Umbilical cord (tissue), 1 donor: ENCODE measurements at regions not wholly inside any gene's neighbourhood (a gene's known extent, or its start where the extent isn't known, plus 50 kb on each side); places are given as distances from the start of the nearest gene placed in this dataset.

Source experiments
- DNase-seq: peaks from one replicate; pipeline ENCODE4 v3.0.0-alpha.2; 2015; ENCODE audit warnings: low spot score

GRCh38 chr3:177810162-177810623 is 612.9 kb upstream of the TBL1XR1 start:
- DNase-seq = peak; percentile 23

DNA sequence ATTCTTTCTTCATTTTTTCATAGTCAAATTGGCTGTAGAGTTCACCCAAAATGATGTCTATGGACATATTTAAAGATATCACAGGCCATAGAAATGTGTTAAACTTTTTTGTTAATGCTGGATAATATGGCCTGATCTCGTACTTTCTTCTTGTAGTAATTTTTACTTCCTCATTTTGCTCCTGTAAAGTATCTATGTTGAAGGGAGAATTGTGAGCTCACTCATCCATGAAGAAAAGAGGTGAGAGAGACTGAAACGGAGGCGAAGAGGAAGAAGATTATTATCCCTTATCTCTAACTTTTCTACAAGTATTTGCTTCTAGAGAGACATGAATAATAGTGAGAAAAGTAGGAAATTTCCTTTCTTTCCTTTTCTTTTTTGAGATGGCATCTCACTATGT is 613.8 kb upstream of the TBL1XR1 start:
- DNase-seq = no peak

DNA sequence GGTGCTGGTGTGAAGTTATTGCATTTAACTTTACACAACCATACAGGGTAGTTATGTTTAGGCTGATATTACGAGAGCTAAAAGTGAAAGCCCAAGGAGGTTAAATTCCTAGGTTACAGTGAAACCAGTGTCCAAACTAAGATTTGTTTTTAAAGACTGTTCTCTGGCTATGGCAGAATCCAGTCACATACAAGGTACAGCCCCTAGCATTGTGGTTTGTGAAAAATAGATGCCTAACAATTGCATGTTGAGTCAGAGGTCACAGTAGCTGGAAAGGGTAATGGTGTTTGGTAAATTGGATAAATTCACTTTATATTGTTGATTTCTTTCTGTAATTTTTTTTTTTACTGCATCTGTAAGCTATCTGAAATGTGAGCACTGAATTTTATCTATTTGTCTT is 614.6 kb upstream of the TBL1XR1 start:
- no peak for DNase-seq

DNA sequence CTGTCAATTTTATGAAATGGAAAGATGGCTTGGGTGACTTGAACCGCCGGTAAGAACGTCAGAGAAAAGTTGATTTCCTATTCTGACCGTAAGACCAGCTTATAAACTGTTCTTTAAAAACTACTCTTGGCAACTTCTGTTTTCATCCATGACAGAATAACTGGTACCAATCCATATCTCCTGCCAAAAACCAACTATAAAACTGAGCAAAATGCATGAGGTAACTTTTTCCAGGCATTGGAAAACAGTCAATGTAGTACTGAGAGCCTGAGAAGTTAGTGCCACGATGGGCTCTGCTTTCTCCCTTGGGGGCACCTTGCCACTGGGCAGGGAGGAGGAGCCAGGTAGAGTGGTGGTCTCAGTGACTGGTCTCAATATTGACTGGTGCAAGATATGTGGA is 615.2 kb upstream of the TBL1XR1 start:
- DNase-seq = no peak

GRCh38 chr3:177813322-177813721 is 616.0 kb upstream of the TBL1XR1 start:
- no peak for DNase-seq

DNA sequence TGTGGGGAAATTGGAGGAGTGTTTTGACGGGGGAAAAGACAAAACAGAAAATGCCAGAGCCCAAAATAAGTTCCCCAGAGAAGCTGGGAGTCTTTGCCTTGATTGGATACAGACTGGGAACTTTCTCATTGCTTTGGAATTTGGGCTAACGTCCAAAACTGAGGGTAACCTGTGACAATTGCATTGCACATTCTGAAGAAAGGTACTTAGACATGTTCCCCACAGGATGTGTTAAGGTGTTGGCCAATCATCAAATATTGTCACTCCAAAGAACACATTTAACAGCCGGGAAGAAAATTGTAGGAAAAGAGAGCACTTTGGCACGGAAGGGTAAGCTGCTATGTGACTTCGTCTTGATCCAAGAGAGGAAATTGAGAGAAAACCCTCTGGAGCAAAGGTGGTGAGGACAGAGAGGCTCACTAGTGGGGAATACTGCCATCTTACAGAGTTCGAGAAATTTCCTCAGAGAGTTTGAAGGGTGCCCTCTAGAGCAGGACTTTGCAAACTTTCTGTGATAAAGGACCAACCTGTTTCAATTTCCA is 619.5 kb upstream of the TBL1XR1 start:
- DNase-seq = no peak

DNA sequence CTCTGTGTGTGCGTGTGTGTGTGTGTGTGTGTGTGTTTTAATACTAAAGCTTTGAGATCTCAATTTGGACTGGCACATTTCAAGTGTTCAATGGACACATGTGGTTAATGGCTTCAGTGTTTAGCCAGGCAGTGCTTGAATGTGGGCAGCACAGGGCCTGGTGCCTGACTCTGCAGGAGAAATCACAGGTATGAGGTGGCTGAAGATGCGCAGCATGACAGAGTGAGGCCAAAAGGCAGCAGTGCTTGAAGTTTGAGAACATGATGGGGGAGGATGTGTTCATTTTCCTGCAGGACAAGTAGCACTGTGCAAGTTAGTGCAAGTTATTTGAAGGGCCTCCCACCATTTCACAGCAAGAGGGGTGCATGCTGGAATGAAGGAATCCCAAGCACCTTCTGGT is 620.5 kb upstream of the TBL1XR1 start:
- DNase-seq = no peak

- no peak for DNase-seq
Observed at GRCh38 chr3:177818712-177819240, 621.5 kb upstream of the TBL1XR1 start.

- no peak for DNase-seq
Observed at GRCh38 chr3:177820683-177821316, 623.5 kb upstream of the TBL1XR1 start.

GRCh38 chr3:177822681-177823096 is 625.4 kb upstream of the TBL1XR1 start:
- DNase-seq = no peak

GRCh38 chr3:177823701-177824189 is 626.5 kb upstream of the TBL1XR1 start:
- peak; percentile 25 for DNase-seq

DNA sequence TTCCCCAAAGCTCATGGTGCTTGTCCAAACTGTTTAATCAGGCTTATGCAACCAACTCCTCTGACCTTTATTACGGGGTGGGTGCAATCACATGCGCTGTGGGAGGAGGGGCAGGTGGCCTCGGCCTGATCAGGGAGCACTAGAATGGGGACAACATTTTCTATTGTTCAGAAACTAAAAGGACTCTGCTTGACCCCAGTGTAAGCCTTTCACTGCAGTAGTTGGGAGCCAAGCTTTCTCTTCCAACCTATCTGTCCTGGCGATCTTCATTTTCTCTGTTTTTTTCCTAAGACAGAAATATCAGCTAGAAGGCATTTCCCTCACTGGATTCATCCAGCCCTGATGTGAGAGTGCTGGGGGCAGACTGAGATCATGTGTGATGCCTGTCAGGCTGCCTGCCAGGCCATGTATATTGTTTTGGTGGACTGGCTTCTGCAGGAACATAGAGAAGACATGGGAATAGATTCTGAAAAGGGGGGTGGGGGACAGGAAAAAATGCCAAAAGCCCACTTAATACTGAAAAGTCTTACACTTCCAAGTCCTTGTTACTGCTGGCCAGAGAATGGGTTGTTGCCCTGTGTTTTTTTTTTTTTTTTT is 627.0 kb upstream of the TBL1XR1 start:
- DNase-seq = peak; percentile 61

DNA sequence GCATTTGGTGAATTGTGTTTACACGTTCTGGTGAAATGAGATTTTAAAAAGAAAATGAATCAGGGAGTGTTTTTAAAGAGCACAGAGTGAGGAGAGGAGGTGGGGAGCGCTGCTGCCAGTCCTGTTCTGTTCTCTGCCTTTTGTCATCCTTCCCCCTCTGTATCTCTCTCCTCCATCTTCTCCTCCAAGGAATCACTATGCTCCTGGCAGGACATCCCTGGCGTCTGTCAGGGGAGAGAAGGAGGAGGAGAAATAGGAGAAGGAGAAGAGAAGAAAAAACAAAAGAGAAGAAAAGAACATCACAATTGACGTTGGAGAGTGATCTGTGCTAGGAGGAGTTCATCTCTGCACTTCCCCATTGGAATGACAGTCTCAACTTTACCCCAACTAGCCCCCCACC is 627.6 kb upstream of the TBL1XR1 start:
- no peak for DNase-seq

DNA sequence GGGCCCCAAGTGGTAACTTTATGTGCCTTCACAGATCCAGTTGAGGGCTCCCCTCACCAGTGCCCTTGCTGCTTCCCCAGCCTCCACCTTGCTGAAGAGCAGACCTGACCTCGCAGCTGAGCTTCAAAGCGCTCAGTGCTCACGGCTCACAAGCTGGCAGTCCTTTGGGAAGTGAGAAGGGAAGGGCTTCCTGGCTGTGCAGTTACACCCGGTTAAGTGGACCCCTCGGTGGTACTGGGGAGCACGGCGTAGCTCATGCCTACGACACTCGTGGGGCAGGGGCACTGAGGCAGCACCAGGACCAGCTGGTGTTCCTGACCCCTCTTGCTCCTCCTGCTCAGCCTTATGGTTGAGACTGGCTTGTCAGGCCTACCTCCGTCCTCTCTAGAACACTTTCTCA is 629.0 kb upstream of the TBL1XR1 start:
- DNase-seq = no peak

- peak; percentile 60 for DNase-seq
Observed at GRCh38 chr3:177827511-177828207, 630.4 kb upstream of the TBL1XR1 start.

DNA sequence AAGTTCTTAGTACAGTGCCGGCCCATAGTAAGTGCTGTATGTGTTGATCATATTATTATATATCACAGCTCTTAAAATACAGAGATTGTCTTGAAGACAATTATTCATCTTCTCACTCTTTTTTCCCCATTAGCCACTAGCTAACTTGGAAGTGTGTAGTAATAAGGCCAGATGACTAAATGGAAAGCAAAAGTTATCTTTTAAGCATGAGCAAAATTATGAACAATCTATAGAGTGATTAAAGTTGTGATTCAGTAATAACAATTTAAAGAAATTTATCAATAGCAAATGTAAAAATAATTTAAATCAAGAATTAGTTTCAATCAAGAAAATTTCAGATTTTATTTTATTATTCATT is 630.9 kb upstream of the TBL1XR1 start:
- no peak for DNase-seq

- DNase-seq = peak; percentile 82
Observed at GRCh38 chr3:177830411-177830849, 633.1 kb upstream of the TBL1XR1 start.

DNA sequence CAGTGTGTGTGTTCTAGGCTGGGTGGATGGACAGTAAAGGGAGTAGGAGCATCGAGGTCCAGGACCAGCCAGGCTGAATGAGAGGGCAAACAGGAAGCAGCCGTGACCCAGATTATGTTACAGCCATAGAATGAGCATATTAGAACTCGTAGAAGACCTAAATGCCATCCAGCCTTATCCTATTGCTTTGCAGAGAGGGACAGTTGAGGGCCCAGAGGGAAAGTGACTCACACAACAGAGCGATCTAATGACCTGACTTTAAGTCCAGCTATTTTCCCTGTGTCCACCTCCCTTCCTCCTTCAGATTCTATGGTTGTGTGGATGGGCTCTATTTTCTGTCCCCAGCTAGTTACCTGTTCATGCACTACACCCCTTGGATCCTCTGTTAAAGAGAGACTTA is 634.1 kb upstream of the TBL1XR1 start:
- DNase-seq = no peak

DNA sequence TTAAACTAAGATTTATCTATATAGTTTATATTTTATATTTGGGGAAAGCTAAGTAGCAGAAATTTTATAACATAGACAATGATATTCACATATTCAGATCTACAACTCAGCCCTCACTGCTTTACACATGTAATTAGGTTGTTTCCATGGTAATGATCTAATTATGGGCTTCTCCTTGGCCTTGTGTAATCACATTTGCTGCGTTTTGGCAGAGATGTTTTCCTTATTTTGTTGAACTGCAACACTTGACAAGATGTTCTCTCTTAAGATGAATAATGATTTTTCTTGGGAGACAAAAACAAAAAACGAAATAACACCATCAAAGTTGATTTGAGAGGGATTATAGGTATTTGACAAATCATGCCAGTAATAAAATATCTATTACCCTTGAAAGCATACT is 635.6 kb upstream of the TBL1XR1 start:
- no peak for DNase-seq

DNA sequence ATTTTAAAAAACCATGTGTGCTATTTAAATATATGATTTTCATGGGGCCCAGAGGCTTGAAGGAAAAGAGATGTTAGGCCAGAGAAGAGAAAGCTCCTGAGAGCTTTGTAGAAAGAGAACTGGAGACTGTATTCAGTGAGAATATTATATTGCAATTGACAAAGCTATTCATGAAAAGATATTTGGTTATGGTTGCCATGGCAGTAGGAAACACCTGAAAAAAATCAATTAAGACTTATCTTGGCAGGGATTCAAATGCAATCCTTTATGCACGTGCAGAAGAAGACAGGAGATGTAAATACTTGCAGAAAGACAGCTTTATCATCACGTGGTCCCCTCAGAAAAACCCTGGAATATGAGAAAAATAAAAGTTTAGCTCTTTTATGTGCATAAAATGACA is 636.0 kb upstream of the TBL1XR1 start:
- peak; percentile 23 for DNase-seq

GRCh38 chr3:177835008-177835407 is 637.7 kb upstream of the TBL1XR1 start:
- no peak for DNase-seq

GRCh38 chr3:177835917-177836316 is 638.6 kb upstream of the TBL1XR1 start:
- DNase-seq = no peak
